ENCODE measurements at regions not wholly inside any gene's neighbourhood (a gene's known extent, or its start where the extent isn't known, plus 50 kb on each side); places are given as distances from the start of the nearest gene placed in this dataset.

GRCh38 chr5:96201503-96201902 is 231.5 kb downstream of the PCSK1 start:
- H3K36me3 ChIP-seq (ENCODE audit: control insufficient read depth in 2 of 2, insufficient read depth in 1 of 2, low read length in 2 of 2), result no peaks in the 10 kb centered on the region
- H3K27ac ChIP-seq (ENCODE audit: extremely low read depth, low read depth, low read length), result no peak overlapping the region
- H3K4me3 ChIP-seq (ENCODE audit: low read depth, low read length), result no peak overlapping the region
- no peaks in the 10 kb centered on the region for H3K4me1 ChIP-seq (ENCODE audit: control insufficient read depth, insufficient read depth, low read length)
- no peaks in the 10 kb centered on the region for H3K9me3 ChIP-seq (ENCODE audit: control insufficient read depth, insufficient read depth, low read depth, low read length)
- ChIA-PET POLR2A (no interaction called here), CTCF (no interaction called here)
- no peak for TF ChIP-seq ZNF585B (tag by site-specific recombination; IDR thresholded peaks at IDR 0.05)
- no peak for TF ChIP-seq ZNF768 (tag by site-specific recombination; IDR thresholded peaks at IDR 0.05)
- TF ChIP-seq ZNF596 (tag by site-specific recombination; IDR thresholded peaks at IDR 0.05), result no peak
- TF ChIP-seq ZSCAN5A (tag by site-specific recombination; IDR thresholded peaks at IDR 0.05), result no peak
- TF ChIP-seq ZBTB26 (tag by site-specific recombination; optimal IDR thresholded peaks at IDR 0.05), result no peak
- no peak for TF ChIP-seq HOXA7 (CRISPR knock-in tag; IDR thresholded peaks at IDR 0.05; ENCODE audit: borderline replicate concordance)
- TF ChIP-seq ZNF48 (tag by site-specific recombination; IDR thresholded peaks at IDR 0.05), result no peak
- no peak for TF ChIP-seq RBAK (tag by site-specific recombination; IDR thresholded peaks at IDR 0.05)

GRCh38 chr5:96200641-96201040 is 232.4 kb downstream of the PCSK1 start:
- no peak for TF ChIP-seq HIC1 (tag by site-specific recombination; IDR thresholded peaks at IDR 0.05)
- Histone ChIP-seq H3K27ac (ENCODE audit: extremely low read depth, low read depth, low read length) (no peak overlapping the region), H3K4me3 (ENCODE audit: low read depth, low read length) (no peak overlapping the region), H3K4me1 (ENCODE audit: control insufficient read depth, insufficient read depth, low read length) (no peaks in the 10 kb centered on the region), H3K36me3 (ENCODE audit: control insufficient read depth in 2 of 2, insufficient read depth in 1 of 2, low read length in 2 of 2) (no peaks in the 10 kb centered on the region), H3K9me3 (ENCODE audit: control insufficient read depth, insufficient read depth, low read depth, low read length) (no peaks in the 10 kb centered on the region)
- ChIA-PET POLR2A (no interaction called here), CTCF (interaction anchor here (0.6 to 0.9 kb wide), 2 partner anchors 12 to 916 kb away, joined by 3 to 4 read pairs; partner anchors contain the start of gene MCTP1)

DNA sequence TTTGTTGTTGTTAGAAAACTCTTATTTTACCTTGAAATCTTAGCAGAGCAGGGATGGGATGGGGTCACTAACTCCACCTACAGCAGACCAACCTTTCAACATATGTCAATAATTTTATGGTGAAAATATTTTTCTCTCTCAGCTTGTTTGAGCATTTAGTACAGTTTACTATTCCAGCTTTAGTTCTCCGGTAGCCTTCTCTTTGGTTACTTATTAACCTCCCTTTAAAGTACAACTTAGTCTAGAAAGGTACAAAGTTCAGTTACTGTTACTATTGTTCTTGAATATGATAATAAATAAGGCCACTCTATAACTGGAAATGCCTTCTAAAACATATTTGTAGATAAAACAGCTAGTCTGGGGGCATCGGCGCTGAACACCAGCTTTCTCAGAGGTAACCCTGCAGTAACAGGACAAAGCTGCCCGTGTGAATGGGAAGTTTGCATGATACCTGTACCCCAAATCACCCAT is 233.3 kb downstream of the PCSK1 start:
- ChIA-PET CTCF (no interaction called here), POLR2A (no interaction called here)
- Histone ChIP-seq H3K36me3 (ENCODE audit: control insufficient read depth in 2 of 2, insufficient read depth in 1 of 2, low read length in 2 of 2) (no peaks in the 10 kb centered on the region), H3K9me3 (ENCODE audit: control insufficient read depth, insufficient read depth, low read depth, low read length) (no peaks in the 10 kb centered on the region), H3K27ac (ENCODE audit: extremely low read depth, low read depth, low read length) (no peak overlapping the region), H3K4me3 (ENCODE audit: low read depth, low read length) (no peak overlapping the region), H3K4me1 (ENCODE audit: control insufficient read depth, insufficient read depth, low read length) (no peaks in the 10 kb centered on the region)
- TF ChIP-seq, protein P1, sequence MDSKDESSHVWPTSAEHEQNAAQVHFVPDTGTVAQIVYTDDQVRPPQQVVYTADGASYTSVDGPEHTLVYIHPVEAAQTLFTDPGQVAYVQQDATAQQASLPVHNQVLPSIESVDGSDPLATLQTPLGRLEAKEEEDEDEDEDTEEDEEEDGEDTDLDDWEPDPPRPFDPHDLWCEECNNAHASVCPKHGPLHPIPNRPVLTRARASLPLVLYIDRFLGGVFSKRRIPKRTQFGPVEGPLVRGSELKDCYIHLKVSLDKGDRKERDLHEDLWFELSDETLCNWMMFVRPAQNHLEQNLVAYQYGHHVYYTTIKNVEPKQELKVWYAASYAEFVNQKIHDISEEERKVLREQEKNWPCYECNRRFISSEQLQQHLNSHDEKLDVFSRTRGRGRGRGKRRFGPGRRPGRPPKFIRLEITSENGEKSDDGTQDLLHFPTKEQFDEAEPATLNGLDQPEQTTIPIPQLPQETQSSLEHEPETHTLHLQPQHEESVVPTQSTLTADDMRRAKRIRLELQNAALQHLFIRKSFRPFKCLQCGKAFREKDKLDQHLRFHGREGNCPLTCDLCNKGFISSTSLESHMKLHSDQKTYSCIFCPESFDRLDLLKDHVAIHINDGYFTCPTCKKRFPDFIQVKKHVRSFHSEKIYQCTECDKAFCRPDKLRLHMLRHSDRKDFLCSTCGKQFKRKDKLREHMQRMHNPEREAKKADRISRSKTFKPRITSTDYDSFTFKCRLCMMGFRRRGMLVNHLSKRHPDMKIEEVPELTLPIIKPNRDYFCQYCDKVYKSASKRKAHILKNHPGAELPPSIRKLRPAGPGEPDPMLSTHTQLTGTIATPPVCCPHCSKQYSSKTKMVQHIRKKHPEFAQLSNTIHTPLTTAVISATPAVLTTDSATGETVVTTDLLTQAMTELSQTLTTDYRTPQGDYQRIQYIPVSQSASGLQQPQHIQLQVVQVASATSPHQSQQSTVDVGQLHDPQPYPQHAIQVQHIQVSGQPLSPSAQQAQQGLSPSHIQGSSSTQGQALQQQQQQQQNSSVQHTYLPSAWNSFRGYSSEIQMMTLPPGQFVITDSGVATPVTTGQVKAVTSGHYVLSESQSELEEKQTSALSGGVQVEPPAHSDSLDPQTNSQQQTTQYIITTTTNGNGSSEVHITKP (tag by site-specific recombination; IDR thresholded peaks at IDR 0.05), result no peak
- TF ChIP-seq, protein P2, sequence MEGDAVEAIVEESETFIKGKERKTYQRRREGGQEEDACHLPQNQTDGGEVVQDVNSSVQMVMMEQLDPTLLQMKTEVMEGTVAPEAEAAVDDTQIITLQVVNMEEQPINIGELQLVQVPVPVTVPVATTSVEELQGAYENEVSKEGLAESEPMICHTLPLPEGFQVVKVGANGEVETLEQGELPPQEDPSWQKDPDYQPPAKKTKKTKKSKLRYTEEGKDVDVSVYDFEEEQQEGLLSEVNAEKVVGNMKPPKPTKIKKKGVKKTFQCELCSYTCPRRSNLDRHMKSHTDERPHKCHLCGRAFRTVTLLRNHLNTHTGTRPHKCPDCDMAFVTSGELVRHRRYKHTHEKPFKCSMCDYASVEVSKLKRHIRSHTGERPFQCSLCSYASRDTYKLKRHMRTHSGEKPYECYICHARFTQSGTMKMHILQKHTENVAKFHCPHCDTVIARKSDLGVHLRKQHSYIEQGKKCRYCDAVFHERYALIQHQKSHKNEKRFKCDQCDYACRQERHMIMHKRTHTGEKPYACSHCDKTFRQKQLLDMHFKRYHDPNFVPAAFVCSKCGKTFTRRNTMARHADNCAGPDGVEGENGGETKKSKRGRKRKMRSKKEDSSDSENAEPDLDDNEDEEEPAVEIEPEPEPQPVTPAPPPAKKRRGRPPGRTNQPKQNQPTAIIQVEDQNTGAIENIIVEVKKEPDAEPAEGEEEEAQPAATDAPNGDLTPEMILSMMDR (tag by site-specific recombination; IDR thresholded peaks at IDR 0.05), result no peak
- TF ChIP-seq ZNF677 (tag by site-specific recombination; IDR thresholded peaks at IDR 0.05) (no peak), ZBTB26 (tag by site-specific recombination; optimal IDR thresholded peaks at IDR 0.05) (no peak), ZNF404 (tag by site-specific recombination; IDR thresholded peaks at IDR 0.05) (no peak), ZNF19 (tag by site-specific recombination; IDR thresholded peaks at IDR 0.05; ENCODE audit: low read depth) (no peak), ZNF133 (tag by site-specific recombination; IDR thresholded peaks at IDR 0.05) (no peak), ZNF366 (tag by site-specific recombination; conservative IDR thresholded peaks at IDR 0.05) (no peak), GLIS1 (tag by site-specific recombination; IDR thresholded peaks at IDR 0.05) (no peak), ZNF768 (tag by site-specific recombination; IDR thresholded peaks at IDR 0.05) (no peak)
